ENCODE measurements at regions not wholly inside any gene's neighbourhood (a gene's known extent, or its start where the extent isn't known, plus 50 kb on each side); places are given as distances from the start of the nearest gene placed in this dataset.

DNA sequence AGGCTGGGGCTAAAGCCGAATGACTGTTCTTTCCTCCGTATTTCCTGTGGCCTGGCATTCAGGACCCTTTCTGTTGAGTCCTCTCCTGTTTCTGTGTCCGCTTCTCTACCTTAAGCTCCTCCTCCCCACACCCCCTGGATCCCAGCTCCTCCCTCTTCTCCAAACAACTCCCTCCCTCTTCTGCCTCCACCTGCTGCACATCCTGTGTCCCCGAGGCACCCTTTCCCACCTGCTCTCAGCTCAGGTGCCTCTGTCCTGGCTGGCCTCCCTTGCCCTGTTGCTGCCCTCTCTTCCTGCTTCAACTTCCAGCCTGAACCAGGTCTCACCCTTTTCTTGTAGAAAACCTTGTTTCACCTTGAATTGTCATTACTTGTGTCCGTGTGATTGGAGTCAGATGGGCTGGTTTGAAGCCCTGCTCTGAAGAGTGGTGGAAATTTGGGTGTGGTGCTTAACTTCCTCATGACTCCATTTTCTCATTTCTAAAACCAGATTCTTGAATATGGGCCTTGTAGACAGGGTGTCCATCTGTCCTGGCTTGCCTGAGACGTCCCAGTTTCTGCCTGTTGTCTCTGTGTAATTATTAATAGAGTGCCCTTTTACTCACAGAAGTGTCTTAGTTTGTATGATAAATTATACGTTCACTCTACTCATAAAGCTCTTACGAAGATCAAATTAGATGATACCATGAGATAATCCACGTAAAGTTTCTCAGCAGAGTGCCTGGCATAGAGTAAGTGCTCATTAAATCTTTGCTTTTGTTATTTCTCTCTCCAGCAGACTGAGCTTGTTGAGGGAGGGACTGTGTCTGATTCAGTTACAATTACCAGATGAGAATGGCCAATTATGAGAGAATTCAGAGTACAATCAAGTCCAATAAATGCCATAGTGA, 58.9 kb upstream of the TRABD2B start:
- intact Hi-C loops (cut with micrococcal nuclease) = no loop called here

DNA sequence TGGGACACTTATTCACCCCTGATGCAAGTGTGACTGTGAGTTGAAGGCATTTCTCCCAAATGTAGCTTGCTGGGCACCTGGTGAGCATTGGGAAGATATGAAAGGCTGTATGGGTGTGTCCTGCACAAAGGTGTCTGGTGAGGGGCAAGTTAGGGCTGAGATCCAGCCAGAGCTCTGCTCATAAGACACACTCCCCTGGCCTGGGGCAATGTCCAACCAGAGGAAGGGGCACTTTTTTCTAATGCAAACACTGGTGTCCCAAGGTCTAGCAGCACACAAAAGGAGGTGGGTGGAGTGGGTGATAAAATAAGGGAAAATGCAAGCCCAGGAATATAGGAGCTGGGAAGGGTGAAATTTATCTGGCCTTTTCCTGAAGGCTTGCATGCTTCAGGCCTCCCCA, 57.0 kb upstream of the TRABD2B start:
- intact Hi-C loops (cut with micrococcal nuclease) = no loop called here

DNA sequence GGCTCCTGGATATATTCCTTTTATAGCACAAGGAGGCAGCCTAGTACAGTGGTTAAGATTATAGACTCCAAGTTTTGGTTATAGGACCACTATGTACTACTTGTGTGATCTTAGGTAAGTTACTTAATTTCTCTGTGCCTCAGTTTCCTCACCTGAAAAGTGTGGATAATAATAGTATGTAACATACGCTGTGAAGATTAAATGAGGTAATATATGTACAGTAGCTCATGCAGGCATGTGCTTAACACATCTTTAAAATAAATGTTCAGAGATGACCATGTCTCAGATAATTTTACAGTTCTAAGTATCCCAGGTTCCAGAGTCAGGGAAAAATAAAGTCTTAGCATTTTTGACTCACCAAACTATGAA, 55.7 kb upstream of the TRABD2B start:
- intact Hi-C loops (cut with micrococcal nuclease) = no loop called here

DNA sequence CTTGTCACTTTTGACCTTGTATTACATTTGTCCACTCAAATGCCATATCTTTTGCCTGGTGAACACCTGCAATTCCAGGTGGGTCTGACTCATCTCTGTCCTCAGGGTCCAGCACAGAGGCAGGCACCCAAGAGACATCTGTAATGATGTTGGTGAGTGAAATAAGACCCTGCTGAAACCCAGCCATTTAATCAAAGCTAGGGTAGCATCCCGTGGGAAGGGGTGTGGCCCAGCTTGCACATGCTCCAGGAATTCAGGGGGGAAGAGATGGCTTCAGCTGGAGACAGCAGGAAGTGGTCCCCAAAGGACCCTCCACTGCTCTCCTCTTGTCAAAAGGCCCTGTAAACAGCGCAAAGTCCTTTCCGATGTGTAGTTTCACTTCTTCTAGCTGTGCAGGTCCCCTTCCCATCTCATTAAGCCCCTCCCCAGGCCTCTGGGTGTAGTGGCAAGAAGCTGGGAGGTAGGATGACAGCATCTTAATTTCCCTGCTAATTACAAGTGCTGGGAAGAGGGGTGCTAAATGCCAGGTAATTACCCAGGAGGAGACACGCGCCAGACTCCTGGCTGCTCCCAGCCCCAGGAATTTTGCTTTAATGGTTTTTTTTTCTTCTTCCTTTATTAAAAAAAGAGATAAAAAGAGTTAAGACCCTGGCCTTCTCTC, 54.4 kb upstream of the TRABD2B start:
- intact Hi-C loops (cut with micrococcal nuclease) = no loop called here

DNA sequence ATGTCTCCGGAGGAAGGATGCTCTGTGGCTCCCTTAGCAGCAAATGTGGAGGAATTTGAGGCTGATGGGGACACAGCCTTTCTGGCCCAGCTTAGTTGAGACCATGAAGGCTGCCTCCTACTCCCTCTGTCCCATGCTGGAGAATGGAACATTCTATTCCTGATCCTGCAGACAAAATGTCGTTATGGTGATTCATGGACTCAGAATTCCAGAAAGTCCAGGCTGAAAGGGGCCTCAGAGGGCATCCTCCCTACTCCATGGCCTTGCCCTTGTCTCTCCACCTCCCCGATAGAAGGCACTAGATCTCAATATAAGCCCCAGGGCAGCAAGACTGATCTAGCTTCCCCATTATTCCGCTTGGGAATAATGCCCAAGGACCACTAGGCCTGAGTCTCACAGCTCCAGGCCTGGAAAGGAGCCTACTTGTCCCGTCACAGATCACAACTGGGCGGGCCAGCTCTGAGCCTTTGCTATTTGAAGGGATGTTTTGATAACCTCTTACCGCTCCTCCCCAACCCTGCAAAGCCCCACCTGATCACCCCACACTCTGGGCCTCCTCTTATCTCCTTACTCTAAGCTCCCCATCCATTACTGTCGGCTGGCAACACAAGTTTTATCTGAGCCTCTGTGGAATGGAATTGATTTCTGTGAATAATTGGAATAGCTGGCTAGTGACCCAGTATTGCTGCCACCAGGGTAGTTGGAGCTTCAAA, 52.8 kb upstream of the TRABD2B start:
- intact Hi-C loops (cut with micrococcal nuclease) = no loop called here

DNA sequence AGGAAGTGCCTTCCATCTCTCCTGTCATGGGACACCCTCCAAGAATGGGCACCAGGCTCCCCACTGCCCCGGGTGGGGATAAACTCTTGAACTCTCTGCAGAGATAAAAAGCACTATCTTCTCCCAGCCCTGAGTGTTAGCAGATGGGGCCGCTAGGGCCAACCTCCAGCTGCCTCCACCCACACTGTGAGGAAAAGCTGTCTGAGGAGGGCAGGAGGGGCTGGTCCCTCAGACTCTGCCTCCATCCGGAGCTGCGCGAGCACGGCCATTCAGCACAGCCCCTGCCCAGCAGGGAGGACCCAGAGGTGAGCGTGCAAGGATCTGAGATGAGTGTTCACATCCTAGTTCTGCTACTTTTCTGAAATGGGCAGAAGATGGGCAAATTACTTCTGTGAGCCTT, 51.8 kb upstream of the TRABD2B start:
- intact Hi-C loops (cut with micrococcal nuclease) = no loop called here

DNA sequence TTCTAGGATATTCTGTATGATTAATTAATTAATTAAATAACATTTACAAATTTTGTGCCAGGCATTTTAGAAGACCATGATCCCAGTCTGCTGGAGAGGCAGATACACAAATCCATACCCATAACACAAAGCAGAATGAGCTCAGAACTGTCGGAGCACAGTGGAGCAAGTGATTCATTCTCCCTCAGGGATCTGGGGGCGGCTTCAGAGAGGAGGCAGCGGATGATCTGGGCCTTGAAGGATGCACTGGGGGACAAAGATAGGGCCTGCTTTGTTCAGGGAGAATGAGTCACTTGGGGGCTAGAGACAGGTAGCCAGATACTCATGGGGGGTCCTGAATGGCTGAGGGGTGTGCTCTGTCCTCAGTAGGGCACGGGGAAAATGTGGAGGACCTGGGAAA, 50.9 kb upstream of the TRABD2B start:
- intact Hi-C loops (cut with micrococcal nuclease) = no loop called here

DNA sequence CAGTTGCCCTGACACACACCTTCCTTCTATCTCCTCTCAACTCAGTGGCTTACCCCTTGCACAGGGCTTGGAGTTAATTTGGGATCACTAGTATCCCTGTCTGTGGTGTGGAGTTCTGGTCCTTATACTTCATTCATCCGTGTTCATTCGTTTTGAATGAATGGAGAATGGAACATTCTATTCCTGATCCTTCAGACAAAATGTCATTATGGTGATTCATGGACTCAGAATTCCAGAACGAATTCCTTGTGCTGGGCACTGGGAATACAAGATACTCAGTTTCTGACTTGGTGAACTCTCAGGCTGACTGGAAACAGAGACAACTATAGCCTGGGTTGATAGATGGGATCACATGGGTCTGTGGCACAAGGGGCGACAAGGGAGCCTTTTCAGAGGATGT, 49.9 kb upstream of the TRABD2B start:
- intact Hi-C loops (cut with micrococcal nuclease) = no loop called here
